ENCODE measurements at regions not wholly inside any gene's neighbourhood (a gene's known extent, or its start where the extent isn't known, plus 50 kb on each side); places are given as distances from the start of the nearest gene placed in this dataset.

- no peak overlapping the region for H3K4me3 ChIP-seq (ENCODE audit: low read depth, low read length)
- TF ChIP-seq CTCF (IDR thresholded peaks at IDR 0.05; ENCODE audit: insufficient read depth, low read length): no peak
- no peak for DNase-seq (ENCODE audit: low read depth)
These were observed 99.6 kb downstream of the EFNB1 start for GRCh38 chrX:68928401-68928800.

GRCh38 chrX:68927178-68927577, 98.4 kb downstream of the EFNB1 start:
- TF ChIP-seq CTCF (IDR thresholded peaks at IDR 0.05; ENCODE audit: insufficient read depth, low read length): no peak
- DNase-seq (ENCODE audit: low read depth): no peak
- no peak overlapping the region for H3K4me3 ChIP-seq (ENCODE audit: low read depth, low read length)

GRCh38 chrX:68923147-68923546, 94.3 kb downstream of the EFNB1 start:
- H3K4me3 ChIP-seq (ENCODE audit: low read depth, low read length): no peak overlapping the region
- no peak for TF ChIP-seq CTCF (IDR thresholded peaks at IDR 0.05; ENCODE audit: insufficient read depth, low read length)
- no peak for DNase-seq (ENCODE audit: low read depth)

- no peak for TF ChIP-seq CTCF (IDR thresholded peaks at IDR 0.05; ENCODE audit: insufficient read depth, low read length)
- no peak overlapping the region for H3K4me3 ChIP-seq (ENCODE audit: low read depth, low read length)
- DNase-seq (ENCODE audit: low read depth): no peak
These were observed 93.2 kb downstream of the EFNB1 start for GRCh38 chrX:68922013-68922412.

- peak; percentile 47 for DNase-seq (ENCODE audit: low read depth)
- TF ChIP-seq CTCF (IDR thresholded peaks at IDR 0.05; ENCODE audit: insufficient read depth, low read length): no peak
- no peak overlapping the region for H3K4me3 ChIP-seq (ENCODE audit: low read depth, low read length)
These were observed 91.7 kb downstream of the EFNB1 start for GRCh38 chrX:68920561-68920960.

- DNase-seq (ENCODE audit: low read depth): no peak
- TF ChIP-seq CTCF (IDR thresholded peaks at IDR 0.05; ENCODE audit: insufficient read depth, low read length): no peak
- H3K4me3 ChIP-seq (ENCODE audit: low read depth, low read length): no peak overlapping the region
These were observed 90.9 kb downstream of the EFNB1 start for GRCh38 chrX:68919707-68920106.

GRCh38 chrX:68918202-68918601, 89.4 kb downstream of the EFNB1 start:
- no peak for DNase-seq (ENCODE audit: low read depth)
- TF ChIP-seq CTCF (IDR thresholded peaks at IDR 0.05; ENCODE audit: insufficient read depth, low read length): peak; percentile 1
- H3K4me3 ChIP-seq (ENCODE audit: low read depth, low read length): no peak overlapping the region

All from fibroblast of the aortic adventitia (primary cell).